ENCODE measurements at regions not wholly inside any gene's neighbourhood (a gene's known extent, or its start where the extent isn't known, plus 50 kb on each side); places are given as distances from the start of the nearest gene placed in this dataset.

DNA sequence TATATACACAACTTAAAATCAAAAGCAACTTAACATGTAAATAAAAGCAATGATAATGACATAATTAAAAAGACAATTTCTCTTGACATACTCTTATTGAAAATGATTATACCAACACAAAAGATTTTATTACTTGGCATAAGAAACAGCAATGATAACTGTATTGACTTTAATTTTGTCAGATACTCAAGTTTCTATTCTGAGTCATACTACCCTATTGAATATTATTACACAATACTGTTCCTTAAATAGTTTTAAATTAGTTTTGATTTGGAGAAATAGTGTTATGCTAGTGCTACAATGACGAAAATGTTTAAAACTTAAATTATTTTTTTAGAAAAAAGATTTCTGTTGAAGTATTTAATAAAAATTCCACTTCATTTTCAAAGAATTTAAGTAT, 1319.3 kb upstream of the C9orf72 start:
- no CpG with 5 or more reads among the region's 1 CpG for WGBS
- no peak overlapping the region for H3K4me2 ChIP-seq (ENCODE audit: low read length, poor library complexity, severe bottlenecking)
- no peak overlapping the region for H3K18ac ChIP-seq (ENCODE audit: low read depth in 1 of 2, low read length in 2 of 2)

DNA sequence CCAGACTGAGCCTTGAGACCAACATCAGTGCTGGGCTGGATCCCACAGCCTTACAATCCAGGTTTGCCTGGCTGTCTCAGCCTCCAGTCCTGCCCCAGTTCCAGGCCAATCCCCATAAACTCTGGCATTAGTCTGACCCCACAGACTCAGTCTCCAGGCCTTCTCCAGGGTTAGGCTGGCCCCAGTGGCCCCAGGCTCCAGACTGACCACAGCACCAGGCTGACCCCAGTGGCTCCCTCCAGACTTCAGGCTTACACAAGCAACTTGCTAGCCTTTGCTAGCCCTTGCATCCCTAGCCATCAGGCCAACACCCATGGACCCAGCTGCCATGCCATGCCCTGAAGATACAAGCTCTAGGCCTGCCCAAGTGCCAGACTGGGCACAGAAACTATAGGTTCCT, 1326.0 kb upstream of the C9orf72 start:
- H2AK5ac ChIP-seq (ENCODE audit: low read length, severe bottlenecking) = no peak overlapping the region
- H4K91ac ChIP-seq (ENCODE audit: low read length) = no peak overlapping the region
- no peak overlapping the region for H3K14ac ChIP-seq (ENCODE audit: low read length in 2 of 2)
- H3K4me2 ChIP-seq (ENCODE audit: low read length, poor library complexity, severe bottlenecking) = no peak overlapping the region
- no peak overlapping the region for H3K4ac ChIP-seq (ENCODE audit: low read depth in 1 of 2, low read length in 2 of 2)
- H2BK5ac ChIP-seq (ENCODE audit: low read depth, low read length, poor library complexity, severe bottlenecking) = no peak overlapping the region
- H2BK120ac ChIP-seq (ENCODE audit: low read depth, low read length) = no peak overlapping the region
- H3K27me3 ChIP-seq (ENCODE audit: control insufficient read depth in 1 of 2, insufficient read depth in 1 of 2, low read length in 2 of 2) = no peaks in the 10 kb centered on the region
- no peak overlapping the region for H2BK15ac ChIP-seq (ENCODE audit: low read depth, poor library complexity, severe bottlenecking)
- no peak overlapping the region for H3K9ac ChIP-seq (ENCODE audit: low read length)
- H3K4me3 ChIP-seq (ENCODE audit: insufficient read depth in 1 of 2, low read depth in 1 of 2, low read length in 2 of 2) = no peak overlapping the region
- no peak overlapping the region for H2BK12ac ChIP-seq (ENCODE audit: low read length in 2 of 2)
- no peak overlapping the region for H2AFZ ChIP-seq (ENCODE audit: low read depth, low read length)
- H3K27ac ChIP-seq (ENCODE audit: low read length, poor library complexity, severe bottlenecking) = no peak overlapping the region
- H4K8ac ChIP-seq (ENCODE audit: low read length) = no peak overlapping the region
- no peaks in the 10 kb centered on the region for H3K4me1 ChIP-seq (ENCODE audit: control insufficient read depth, insufficient read depth, low read depth, low read length)
- H3K18ac ChIP-seq (ENCODE audit: low read depth in 1 of 2, low read length in 2 of 2) = no peak overlapping the region
- no peak overlapping the region for H3K23ac ChIP-seq (ENCODE audit: low read length in 2 of 2)
- peaks cover 8% of the 10 kb centered on the region for H3K9me3 ChIP-seq (ENCODE audit: control insufficient read depth, low read length)
- DNase-seq = no peak
- H3K36me3 ChIP-seq (ENCODE audit: control insufficient read depth in 1 of 2, insufficient read depth in 2 of 2, low read depth in 1 of 2, low read length in 2 of 2) = no peaks in the 10 kb centered on the region
- no peaks in the 10 kb centered on the region for H3K79me1 ChIP-seq (replicated peaks; ENCODE audit: low read length, poor library complexity, severe bottlenecking)

More for the DNA sequence above, 1319.3 kb upstream of the C9orf72 start:
- Histone ChIP-seq H3K23ac (ENCODE audit: low read length in 2 of 2) (no peak overlapping the region), H4K8ac (ENCODE audit: low read length) (no peak overlapping the region), H3K9me3 (ENCODE audit: control insufficient read depth, low read length) (no peaks in the 10 kb centered on the region), H3K27ac (ENCODE audit: low read length, poor library complexity, severe bottlenecking) (no peak overlapping the region), H3K14ac (ENCODE audit: low read length in 2 of 2) (no peak overlapping the region), H3K27me3 (ENCODE audit: control insufficient read depth in 1 of 2, insufficient read depth in 1 of 2, low read length in 2 of 2) (no peaks in the 10 kb centered on the region), H3K4ac (ENCODE audit: low read depth in 1 of 2, low read length in 2 of 2) (no peak overlapping the region), H3K4me1 (ENCODE audit: control insufficient read depth, insufficient read depth, low read depth, low read length) (no peaks in the 10 kb centered on the region), H4K91ac (ENCODE audit: low read length) (no peak overlapping the region), H3K79me1 (replicated peaks; ENCODE audit: low read length, poor library complexity, severe bottlenecking) (no peaks in the 10 kb centered on the region), H3K4me3 (ENCODE audit: insufficient read depth in 1 of 2, low read depth in 1 of 2, low read length in 2 of 2) (no peak overlapping the region), H2AFZ (ENCODE audit: low read depth, low read length) (no peak overlapping the region), H2BK120ac (ENCODE audit: low read depth, low read length) (no peak overlapping the region), H3K9ac (ENCODE audit: low read length) (no peak overlapping the region), H2BK12ac (ENCODE audit: low read length in 2 of 2) (no peak overlapping the region), H3K36me3 (ENCODE audit: control insufficient read depth in 1 of 2, insufficient read depth in 2 of 2, low read depth in 1 of 2, low read length in 2 of 2) (no peaks in the 10 kb centered on the region), H2AK5ac (ENCODE audit: low read length, severe bottlenecking) (no peak overlapping the region), H2BK15ac (ENCODE audit: low read depth, poor library complexity, severe bottlenecking) (no peak overlapping the region), H2BK5ac (ENCODE audit: low read depth, low read length, poor library complexity, severe bottlenecking) (no peak overlapping the region)
- no peak for DNase-seq

DNA sequence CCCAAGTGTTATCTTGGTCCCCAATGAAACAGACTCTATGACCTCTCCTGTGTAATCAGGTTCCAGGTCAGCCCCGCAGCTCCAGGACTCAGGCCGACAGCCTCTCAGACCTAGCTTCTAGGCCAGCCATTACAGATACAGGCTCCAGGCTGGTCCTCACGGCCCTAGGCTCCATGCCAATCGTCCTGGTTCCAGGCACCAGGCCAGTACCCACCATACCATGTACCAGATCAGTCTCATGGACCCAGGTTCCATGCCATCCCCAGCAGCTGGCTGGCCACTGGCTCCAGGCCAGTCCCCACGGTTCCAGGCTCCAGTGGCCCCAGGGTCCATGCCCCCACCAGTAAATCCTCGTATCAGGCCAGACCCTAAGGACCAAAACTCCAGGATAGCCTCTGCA, 1326.6 kb upstream of the C9orf72 start:
- H3K9ac ChIP-seq (ENCODE audit: low read length) = no peak overlapping the region
- no peak overlapping the region for H2AFZ ChIP-seq (ENCODE audit: low read depth, low read length)

GRCh38 chr9:28900406-28900805, 1327.1 kb upstream of the C9orf72 start:
- Histone ChIP-seq H4K8ac (ENCODE audit: low read length) (no peak overlapping the region), H3K4ac (ENCODE audit: low read depth in 1 of 2, low read length in 2 of 2) (no peak overlapping the region), H2BK12ac (ENCODE audit: low read length in 2 of 2) (peak overlapping the region in 1 of 2 experiments; percentile 39), H2BK120ac (ENCODE audit: low read depth, low read length) (no peak overlapping the region), H3K23ac (ENCODE audit: low read length in 2 of 2) (no peak overlapping the region), H3K27me3 (ENCODE audit: control insufficient read depth in 1 of 2, insufficient read depth in 1 of 2, low read length in 2 of 2) (no peaks in the 10 kb centered on the region), H2BK15ac (ENCODE audit: low read depth, poor library complexity, severe bottlenecking) (no peak overlapping the region), H3K36me3 (ENCODE audit: control insufficient read depth in 1 of 2, insufficient read depth in 2 of 2, low read depth in 1 of 2, low read length in 2 of 2) (no peaks in the 10 kb centered on the region), H2AFZ (ENCODE audit: low read depth, low read length) (no peak overlapping the region), H3K9ac (ENCODE audit: low read length) (no peak overlapping the region), H4K91ac (ENCODE audit: low read length) (no peak overlapping the region), H3K4me2 (ENCODE audit: low read length, poor library complexity, severe bottlenecking) (no peak overlapping the region), H3K18ac (ENCODE audit: low read depth in 1 of 2, low read length in 2 of 2) (no peak overlapping the region), H2AK5ac (ENCODE audit: low read length, severe bottlenecking) (no peak overlapping the region), H3K14ac (ENCODE audit: low read length in 2 of 2) (no peak overlapping the region), H3K4me1 (ENCODE audit: control insufficient read depth, insufficient read depth, low read depth, low read length) (no peaks in the 10 kb centered on the region), H3K9me3 (ENCODE audit: control insufficient read depth, low read length) (peaks cover 8% of the 10 kb centered on the region), H3K27ac (ENCODE audit: low read length, poor library complexity, severe bottlenecking) (no peak overlapping the region), H3K4me3 (ENCODE audit: insufficient read depth in 1 of 2, low read depth in 1 of 2, low read length in 2 of 2) (no peak overlapping the region), H2BK5ac (ENCODE audit: low read depth, low read length, poor library complexity, severe bottlenecking) (no peak overlapping the region), H3K79me1 (replicated peaks; ENCODE audit: low read length, poor library complexity, severe bottlenecking) (no peaks in the 10 kb centered on the region)
- WGBS = 2% methylated on average over 1 of the region's 1 CpG
- no peak for DNase-seq

More for the DNA sequence above, 1326.6 kb upstream of the C9orf72 start:
- Histone ChIP-seq H3K23ac (ENCODE audit: low read length in 2 of 2) (no peak overlapping the region), H3K79me1 (replicated peaks; ENCODE audit: low read length, poor library complexity, severe bottlenecking) (no peaks in the 10 kb centered on the region), H4K91ac (ENCODE audit: low read length) (no peak overlapping the region), H3K27ac (ENCODE audit: low read length, poor library complexity, severe bottlenecking) (no peak overlapping the region), H2BK15ac (ENCODE audit: low read depth, poor library complexity, severe bottlenecking) (no peak overlapping the region), H3K36me3 (ENCODE audit: control insufficient read depth in 1 of 2, insufficient read depth in 2 of 2, low read depth in 1 of 2, low read length in 2 of 2) (no peaks in the 10 kb centered on the region), H3K4me1 (ENCODE audit: control insufficient read depth, insufficient read depth, low read depth, low read length) (no peaks in the 10 kb centered on the region), H4K8ac (ENCODE audit: low read length) (no peak overlapping the region), H3K14ac (ENCODE audit: low read length in 2 of 2) (no peak overlapping the region), H2BK5ac (ENCODE audit: low read depth, low read length, poor library complexity, severe bottlenecking) (no peak overlapping the region), H3K4ac (ENCODE audit: low read depth in 1 of 2, low read length in 2 of 2) (no peak overlapping the region), H2AK5ac (ENCODE audit: low read length, severe bottlenecking) (no peak overlapping the region), H2BK12ac (ENCODE audit: low read length in 2 of 2) (no peak overlapping the region), H2BK120ac (ENCODE audit: low read depth, low read length) (no peak overlapping the region), H3K9me3 (ENCODE audit: control insufficient read depth, low read length) (peaks cover 8% of the 10 kb centered on the region), H3K18ac (ENCODE audit: low read depth in 1 of 2, low read length in 2 of 2) (no peak overlapping the region), H3K4me3 (ENCODE audit: insufficient read depth in 1 of 2, low read depth in 1 of 2, low read length in 2 of 2) (no peak overlapping the region), H3K4me2 (ENCODE audit: low read length, poor library complexity, severe bottlenecking) (no peak overlapping the region), H3K27me3 (ENCODE audit: control insufficient read depth in 1 of 2, insufficient read depth in 1 of 2, low read length in 2 of 2) (no peaks in the 10 kb centered on the region)
- WGBS = 69% methylated on average over 6 of the region's 6 CpGs
- DNase-seq = no peak
